ENCODE measurements at regions not wholly inside any gene's neighbourhood (a gene's known extent, or its start where the extent isn't known, plus 50 kb on each side); places are given as distances from the start of the nearest gene placed in this dataset.

- no peak overlapping the region for H3K9ac ChIP-seq (ENCODE audit: low read depth, low read length, poor library complexity, severe bottlenecking)
- no peaks in the 10 kb centered on the region for H3K4me1 ChIP-seq (ENCODE audit: insufficient read depth, low read length, poor library complexity, severe bottlenecking)
- H3K4me2 ChIP-seq (ENCODE audit: low read depth, low read length, poor library complexity, severe bottlenecking): no peak overlapping the region
- TF ChIP-seq EZH2phosphoT487 (IDR thresholded peaks at IDR 0.05; ENCODE audit: borderline replicate concordance): no peak
- TF ChIP-seq CTCF (conservative IDR thresholded peaks at IDR 0.05; ENCODE audit: low read length): peak; percentile 62
- no peaks in the 10 kb centered on the region for H3K9me3 ChIP-seq (ENCODE audit: insufficient read depth, low read depth, low read length)
- no peaks in the 10 kb centered on the region for H3K27me3 ChIP-seq (ENCODE audit: insufficient read depth, low read length, poor library complexity, severe bottlenecking)
- H3K9me2 ChIP-seq (replicated peaks; ENCODE audit: low read depth, low read length): no peaks in the 10 kb centered on the region
- H4K20me1 ChIP-seq (ENCODE audit: insufficient read depth, low read length, poor library complexity, severe bottlenecking): no peaks in the 10 kb centered on the region
- no peaks in the 10 kb centered on the region for H3K36me3 ChIP-seq (ENCODE audit: insufficient read depth, low read length)
- H2AFZ ChIP-seq (ENCODE audit: low read length): no peak overlapping the region
- H3F3A ChIP-seq (ENCODE audit: low read depth): no peaks in the 10 kb centered on the region
- H3K4me3 ChIP-seq (ENCODE audit: low read length, poor library complexity, severe bottlenecking): no peak overlapping the region
- no peaks in the 10 kb centered on the region for H3K79me2 ChIP-seq (ENCODE audit: insufficient read depth, low read length)
These were observed 361.5 kb upstream of the FMR1 start for GRCh38 chrX:147550217-147550616.

GRCh38 chrX:147559191-147559590 lies 352.5 kb upstream of the FMR1 start:
- no peak overlapping the region for H3K4me3 ChIP-seq (ENCODE audit: low read length, poor library complexity, severe bottlenecking)
- TF ChIP-seq CTCF (conservative IDR thresholded peaks at IDR 0.05; ENCODE audit: low read length) (no peak), EZH2phosphoT487 (IDR thresholded peaks at IDR 0.05; ENCODE audit: borderline replicate concordance) (no peak)

GRCh38 chrX:147565237-147565636 lies 346.5 kb upstream of the FMR1 start:
- H3K9me3 ChIP-seq (ENCODE audit: insufficient read depth, low read depth, low read length): no peaks in the 10 kb centered on the region
- no peaks in the 10 kb centered on the region for H3K27me3 ChIP-seq (ENCODE audit: insufficient read depth, low read length, poor library complexity, severe bottlenecking)
- no peaks in the 10 kb centered on the region for H3F3A ChIP-seq (ENCODE audit: low read depth)
- H3K9ac ChIP-seq (ENCODE audit: low read depth, low read length, poor library complexity, severe bottlenecking): no peak overlapping the region
- no peak overlapping the region for H3K4me2 ChIP-seq (ENCODE audit: low read depth, low read length, poor library complexity, severe bottlenecking)
- no peaks in the 10 kb centered on the region for H4K20me1 ChIP-seq (ENCODE audit: insufficient read depth, low read length, poor library complexity, severe bottlenecking)
- no peaks in the 10 kb centered on the region for H3K36me3 ChIP-seq (ENCODE audit: insufficient read depth, low read length)
- H3K79me2 ChIP-seq (ENCODE audit: insufficient read depth, low read length): no peaks in the 10 kb centered on the region
- H3K4me1 ChIP-seq (ENCODE audit: insufficient read depth, low read length, poor library complexity, severe bottlenecking): no peaks in the 10 kb centered on the region
- H3K9me2 ChIP-seq (replicated peaks; ENCODE audit: low read depth, low read length): no peaks in the 10 kb centered on the region
- no peak for TF ChIP-seq EZH2phosphoT487 (IDR thresholded peaks at IDR 0.05; ENCODE audit: borderline replicate concordance)
- TF ChIP-seq CTCF (conservative IDR thresholded peaks at IDR 0.05; ENCODE audit: low read length): no peak
- no peak overlapping the region for H3K4me3 ChIP-seq (ENCODE audit: low read length, poor library complexity, severe bottlenecking)
- no peak overlapping the region for H2AFZ ChIP-seq (ENCODE audit: low read length)

More at GRCh38 chrX:147559191-147559590, 352.5 kb upstream of the FMR1 start:
- H3K9me2 ChIP-seq (replicated peaks; ENCODE audit: low read depth, low read length): no peaks in the 10 kb centered on the region
- no peak overlapping the region for H3K4me2 ChIP-seq (ENCODE audit: low read depth, low read length, poor library complexity, severe bottlenecking)
- no peaks in the 10 kb centered on the region for H3F3A ChIP-seq (ENCODE audit: low read depth)
- no peaks in the 10 kb centered on the region for H3K9me3 ChIP-seq (ENCODE audit: insufficient read depth, low read depth, low read length)
- no peak overlapping the region for H3K9ac ChIP-seq (ENCODE audit: low read depth, low read length, poor library complexity, severe bottlenecking)
- H2AFZ ChIP-seq (ENCODE audit: low read length): no peak overlapping the region
- H3K27me3 ChIP-seq (ENCODE audit: insufficient read depth, low read length, poor library complexity, severe bottlenecking): no peaks in the 10 kb centered on the region
- H3K36me3 ChIP-seq (ENCODE audit: insufficient read depth, low read length): no peaks in the 10 kb centered on the region
- no peaks in the 10 kb centered on the region for H3K4me1 ChIP-seq (ENCODE audit: insufficient read depth, low read length, poor library complexity, severe bottlenecking)
- H3K79me2 ChIP-seq (ENCODE audit: insufficient read depth, low read length): no peaks in the 10 kb centered on the region
- no peaks in the 10 kb centered on the region for H4K20me1 ChIP-seq (ENCODE audit: insufficient read depth, low read length, poor library complexity, severe bottlenecking)

Measured in Loucy (cell line).